ENCODE measurements at regions not wholly inside any gene's neighbourhood (a gene's known extent, or its start where the extent isn't known, plus 50 kb on each side); places are given as distances from the start of the nearest gene placed in this dataset.

GRCh38 chr13:34767778-34768177 lies 174.3 kb upstream of the NBEA start:
- H3K23ac ChIP-seq (ENCODE audit: low read depth, low read length): no peak overlapping the region
- no peak overlapping the region for H2AFZ ChIP-seq (replicated peaks; ENCODE audit: low read length, poor library complexity)
- no peak overlapping the region for H4K5ac ChIP-seq (ENCODE audit: low read depth, low read length)
- H2BK120ac ChIP-seq (ENCODE audit: low read depth, low read length): no peak overlapping the region
- in situ Hi-C loops (cut with MboI; ENCODE audit: low sequenced_read_pairs): no loop called here
- no peak overlapping the region for H2BK5ac ChIP-seq (ENCODE audit: low read depth, low read length, poor library complexity, severe bottlenecking)
- H3K4me3 ChIP-seq (ENCODE audit: insufficient read depth, low read depth, low read length): no peak overlapping the region
- H2AK9ac ChIP-seq (replicated peaks; ENCODE audit: low read depth, low read length, poor library complexity): no peak overlapping the region
- H3K27ac ChIP-seq (ENCODE audit: insufficient read depth, low read length): no peak overlapping the region
- no peak overlapping the region for H2BK15ac ChIP-seq (ENCODE audit: low read depth, low read length)
- H3K9me1 ChIP-seq (ENCODE audit: insufficient read depth, low read length): no peaks in the 10 kb centered on the region
- no peaks in the 10 kb centered on the region for H3K79me1 ChIP-seq (ENCODE audit: low read depth in 1 of 2, low read length in 2 of 2)
- no peak overlapping the region for H2AK5ac ChIP-seq (ENCODE audit: low read depth, low read length)
- H4K8ac ChIP-seq (ENCODE audit: low read depth in 2 of 2, low read length in 2 of 2): no peak overlapping the region
- H2BK20ac ChIP-seq (ENCODE audit: low read depth, low read length): no peak overlapping the region
- CTCF ChIA-PET: no interaction called here
- no CpG with 5 or more reads among the region's 1 CpG for WGBS, 2 experiments (ENCODE audit: extremely low coverage in 2 of 2, insufficient read length in 1 of 2)
- H3K9me3 ChIP-seq (ENCODE audit: control insufficient read depth, insufficient read depth, low read length): no peaks in the 10 kb centered on the region
- no peaks in the 10 kb centered on the region for H3K4me1 ChIP-seq (ENCODE audit: control insufficient read depth, insufficient read depth, low read length)
- POLR2A ChIA-PET (ENCODE audit: unreplicated experiment): no interaction called here
- H3K14ac ChIP-seq (replicated peaks; ENCODE audit: low read depth, low read length): no peak overlapping the region
- no peak overlapping the region for H3K56ac ChIP-seq (ENCODE audit: extremely low read depth, insufficient read depth, low read length)
- H3K4ac ChIP-seq (ENCODE audit: low read depth, low read length): no peak overlapping the region
- no peak for ATAC-seq (ENCODE audit: low read depth)
- BruUV-seq (replicated peaks): no TSS peak
- H3K18ac ChIP-seq (ENCODE audit: low read depth, low read length): no peak overlapping the region
- no peaks in the 10 kb centered on the region for H4K20me1 ChIP-seq (ENCODE audit: insufficient read depth, low read length)
- TF ChIP-seq RCOR1 (IDR thresholded peaks at IDR 0.05; ENCODE audit: insufficient replicate concordance, low read length): no peak
- TF ChIP-seq CTCF (conservative IDR thresholded peaks at IDR 0.05; ENCODE audit: low read depth, low read length): no peak
- no peak for TF ChIP-seq MAZ (IDR thresholded peaks at IDR 0.05; ENCODE audit: borderline replicate concordance, low read depth, low read length)
- TF ChIP-seq CHD1 (IDR thresholded peaks at IDR 0.05; ENCODE audit: low read depth, low read length): no peak
- TF ChIP-seq RFX5 (IDR thresholded peaks at IDR 0.05; ENCODE audit: low read depth, low read length): no peak
- no peak for TF ChIP-seq USF2 (IDR thresholded peaks at IDR 0.05; ENCODE audit: low read depth, low read length)
- no peak for TF ChIP-seq SMC3 (IDR thresholded peaks at IDR 0.05; ENCODE audit: low read depth, low read length)
- no peak for TF ChIP-seq FOS (IDR thresholded peaks at IDR 0.05; ENCODE audit: low read depth, low read length)
- TF ChIP-seq NFE2L2 (IDR thresholded peaks at IDR 0.05; ENCODE audit: low read depth, low read length): no peak
- no peak for TF ChIP-seq MAFK (IDR thresholded peaks at IDR 0.05; ENCODE audit: low read depth, low read length)
- TF ChIP-seq CEBPB (IDR thresholded peaks at IDR 0.05; ENCODE audit: low read depth, low read length): no peak
- no peak for TF ChIP-seq ELK1 (IDR thresholded peaks at IDR 0.05; ENCODE audit: borderline replicate concordance, low read depth, low read length)
- DNase-seq: no peak
- no peak overlapping the region for H3K4me2 ChIP-seq (ENCODE audit: low read depth, low read length)
- no peak overlapping the region for H4K91ac ChIP-seq (ENCODE audit: insufficient read depth, low read depth, low read length)
- intact Hi-C loops (cut with micrococcal nuclease): no loop called here
- H3K36me3 ChIP-seq (ENCODE audit: control insufficient read depth, insufficient read depth, low read length): no peaks in the 10 kb centered on the region
- dilution Hi-C loops (cut with HindIII; ENCODE audit: low sequenced_read_pairs, unreplicated experiment): no loop called here
- no peak overlapping the region for H3K9ac ChIP-seq (ENCODE audit: low read depth, low read length)
- no peaks in the 10 kb centered on the region for H3K27me3 ChIP-seq (ENCODE audit: control insufficient read depth, insufficient read depth, low read length)

Measured in IMR-90 (cell line).